Upper lobe of left lung (tissue), 4 donors: ENCODE measurements at regions not wholly inside any gene's neighbourhood (a gene's known extent, or its start where the extent isn't known, plus 50 kb on each side); places are given as distances from the start of the nearest gene placed in this dataset.

Experiments used
- EP300 ChIP-seq, 4 donors: sonication (generic); formaldehyde crosslinking; IDR thresholded peaks; one replicate each; pipeline ENCODE4 v1.5.1; 2017; ENCODE audit warnings: antibody characterized with exemption in 4 of 4, control low read depth in 2 of 4
- POLR2A ChIP-seq, 4 donors: fragments of 450-650 bp; IDR thresholded peaks; one replicate each; pipeline ENCODE4 v1.5.1; 2016 to 2017; ENCODE audit warnings: antibody characterized with exemption in 4 of 4, mild to moderate bottlenecking in 2 of 4
- POLR2AphosphoS5 ChIP-seq, 2 donors: sonication (generic); formaldehyde crosslinking; IDR thresholded peaks; one replicate each; pipeline ENCODE4 v1.5.1; 2017; ENCODE audit warnings: antibody characterized with exemption in 2 of 2
- TF ChIP-seq, protein P1 (sequence below), 6 experiments: fragments of 450-650 bp in 4 of 6; fragments of 200-600 bp in 2 of 6; sonication (generic) in 2 of 6; IDR thresholded peaks; one replicate each; pipeline ENCODE4 v1.5.1; 2016 to 2019; ENCODE audit warnings: antibody characterized with exemption in 6 of 6

GRCh38 chr2:138252587-138252986 lies 249.0 kb upstream of the SPOPL start:
- TF ChIP-seq POLR2AphosphoS5 (IDR thresholded peaks at IDR 0.05) (no peak), EP300 (IDR thresholded peaks at IDR 0.05) (no peak), POLR2A (IDR thresholded peaks at IDR 0.05) (no peak)
- TF ChIP-seq, protein P1, sequence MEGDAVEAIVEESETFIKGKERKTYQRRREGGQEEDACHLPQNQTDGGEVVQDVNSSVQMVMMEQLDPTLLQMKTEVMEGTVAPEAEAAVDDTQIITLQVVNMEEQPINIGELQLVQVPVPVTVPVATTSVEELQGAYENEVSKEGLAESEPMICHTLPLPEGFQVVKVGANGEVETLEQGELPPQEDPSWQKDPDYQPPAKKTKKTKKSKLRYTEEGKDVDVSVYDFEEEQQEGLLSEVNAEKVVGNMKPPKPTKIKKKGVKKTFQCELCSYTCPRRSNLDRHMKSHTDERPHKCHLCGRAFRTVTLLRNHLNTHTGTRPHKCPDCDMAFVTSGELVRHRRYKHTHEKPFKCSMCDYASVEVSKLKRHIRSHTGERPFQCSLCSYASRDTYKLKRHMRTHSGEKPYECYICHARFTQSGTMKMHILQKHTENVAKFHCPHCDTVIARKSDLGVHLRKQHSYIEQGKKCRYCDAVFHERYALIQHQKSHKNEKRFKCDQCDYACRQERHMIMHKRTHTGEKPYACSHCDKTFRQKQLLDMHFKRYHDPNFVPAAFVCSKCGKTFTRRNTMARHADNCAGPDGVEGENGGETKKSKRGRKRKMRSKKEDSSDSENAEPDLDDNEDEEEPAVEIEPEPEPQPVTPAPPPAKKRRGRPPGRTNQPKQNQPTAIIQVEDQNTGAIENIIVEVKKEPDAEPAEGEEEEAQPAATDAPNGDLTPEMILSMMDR (IDR thresholded peaks at IDR 0.05), result no peak
